ENCODE measurements at regions not wholly inside any gene's neighbourhood (a gene's known extent, or its start where the extent isn't known, plus 50 kb on each side); places are given as distances from the start of the nearest gene placed in this dataset.

GRCh38 chr2:209240204-209240603 is 183.6 kb upstream of the MAP2 start:
- peaks cover 4 to 12% of the 10 kb centered on the region in 2 experiments for H3K9me3 ChIP-seq (ENCODE audit: control insufficient read depth in 1 of 2, insufficient read depth in 1 of 2, low read length in 2 of 2)
- no peak for TF ChIP-seq CTCF (IDR thresholded peaks at IDR 0.05)
- Mint-ChIP-seq H3K27me3 (no peaks in the 10 kb centered on the region), H3K4me1 (ENCODE audit: low read depth) (no peaks in the 10 kb centered on the region), H3K27ac (no peak overlapping the region), H3K4me3 (no peak overlapping the region), H3K9me3 (peaks cover 18% of the 10 kb centered on the region), H3K36me3 (ENCODE audit: low read depth) (no peaks in the 10 kb centered on the region)
- no peak overlapping the region for H3K4me3 ChIP-seq (ENCODE audit: low read length)
- intact Hi-C loops (cut with DNase I, micrococcal nuclease) = no loop called here
- H3K27me3 ChIP-seq (ENCODE audit: control insufficient read depth in 1 of 2, insufficient read depth in 2 of 2, low read length in 2 of 2) = no peaks in the 10 kb centered on the region
- H3K27ac ChIP-seq (ENCODE audit: low read depth in 1 of 2, low read length in 2 of 2) = no peak overlapping the region
- CTCF ChIA-PET = no interaction called here
- H3K36me3 ChIP-seq (ENCODE audit: insufficient read depth, low read length) = no peaks in the 10 kb centered on the region
- POLR2A ChIA-PET = no interaction called here
- H3K4me1 ChIP-seq (ENCODE audit: insufficient read depth, low read length) = no peaks in the 10 kb centered on the region
- ATAC-seq (ENCODE audit: poor library complexity) (no peak), DNase-seq (no peak)

DNA sequence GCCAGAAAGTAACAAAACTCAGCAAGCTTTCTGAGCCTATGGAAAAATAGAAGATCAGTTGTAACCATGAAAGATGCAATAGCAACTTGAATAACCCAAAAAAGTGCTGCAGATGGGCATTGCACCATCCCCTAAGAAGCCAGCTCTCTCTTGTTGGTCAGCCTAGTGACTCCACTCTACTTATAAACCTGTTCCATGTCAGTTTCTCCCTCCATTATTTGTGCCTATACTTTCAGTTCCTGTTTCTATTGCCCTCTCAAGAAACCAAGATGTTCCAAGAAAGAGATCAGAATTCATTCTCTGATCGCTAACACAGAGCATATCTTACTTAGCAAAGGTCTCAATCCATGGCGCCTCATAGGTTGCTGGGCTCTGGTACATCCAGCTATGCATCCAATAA is 170.3 kb upstream of the MAP2 start:
- peaks cover 3% of the 10 kb centered on the region for H3K9me3 Mint-ChIP-seq
- H3K27me3 Mint-ChIP-seq = no peaks in the 10 kb centered on the region
- H3K4me1 Mint-ChIP-seq (ENCODE audit: low read depth) = no peaks in the 10 kb centered on the region
- DNase-seq (no peak), ATAC-seq (ENCODE audit: poor library complexity) (no peak)
- intact Hi-C loops (cut with DNase I, micrococcal nuclease) = no loop called here
- no peak overlapping the region for H3K27ac ChIP-seq (ENCODE audit: low read depth in 1 of 2, low read length in 2 of 2)
- H3K36me3 Mint-ChIP-seq (ENCODE audit: low read depth) = no peaks in the 10 kb centered on the region
- no peak overlapping the region for H3K4me3 Mint-ChIP-seq
- no peak overlapping the region for H3K4me3 ChIP-seq (ENCODE audit: low read length)
- POLR2A ChIA-PET = no interaction called here
- TF ChIP-seq CTCF (IDR thresholded peaks at IDR 0.05) = no peak
- no peak overlapping the region for H3K27ac Mint-ChIP-seq
- H3K9me3 ChIP-seq (ENCODE audit: control insufficient read depth in 1 of 2, insufficient read depth in 1 of 2, low read length in 2 of 2) = no peaks in the 10 kb centered on the region
- CTCF ChIA-PET = no interaction called here
- H3K4me1 ChIP-seq (ENCODE audit: insufficient read depth, low read length) = no peaks in the 10 kb centered on the region
- H3K36me3 ChIP-seq (ENCODE audit: insufficient read depth, low read length) = no peaks in the 10 kb centered on the region
- no peaks in the 10 kb centered on the region for H3K27me3 ChIP-seq (ENCODE audit: control insufficient read depth in 1 of 2, insufficient read depth in 2 of 2, low read length in 2 of 2)

- intact Hi-C loops (cut with DNase I, micrococcal nuclease) = no loop called here
- Mint-ChIP-seq H3K4me1 (ENCODE audit: low read depth) (no peaks in the 10 kb centered on the region), H3K4me3 (no peak overlapping the region), H3K36me3 (ENCODE audit: low read depth) (no peaks in the 10 kb centered on the region), H3K9me3 (no peaks in the 10 kb centered on the region), H3K27me3 (no peaks in the 10 kb centered on the region), H3K27ac (no peak overlapping the region)
- Histone ChIP-seq H3K9me3 (ENCODE audit: control insufficient read depth in 1 of 2, insufficient read depth in 1 of 2, low read length in 2 of 2) (peaks cover 0 to 14% of the 10 kb centered on the region in 2 experiments), H3K27ac (ENCODE audit: low read depth in 1 of 2, low read length in 2 of 2) (no peak overlapping the region), H3K36me3 (ENCODE audit: insufficient read depth, low read length) (no peaks in the 10 kb centered on the region), H3K4me1 (ENCODE audit: insufficient read depth, low read length) (no peaks in the 10 kb centered on the region), H3K27me3 (ENCODE audit: control insufficient read depth in 1 of 2, insufficient read depth in 2 of 2, low read length in 2 of 2) (no peaks in the 10 kb centered on the region), H3K4me3 (ENCODE audit: low read length) (no peak overlapping the region)
- no peak for TF ChIP-seq CTCF (IDR thresholded peaks at IDR 0.05)
- ChIA-PET CTCF (no interaction called here), POLR2A (no interaction called here)
- ATAC-seq (ENCODE audit: poor library complexity) (no peak), DNase-seq (no peak)
These were observed 164.1 kb upstream of the MAP2 start for GRCh38 chr2:209259767-209260166.

Measured in CD4-positive, alpha-beta T cell (primary cell).